OCI-LY3 (cell line): ENCODE measurements at regions not wholly inside any gene's neighbourhood (a gene's known extent, or its start where the extent isn't known, plus 50 kb on each side); places are given as distances from the start of the nearest gene placed in this dataset.

ENCODE experiments used
- H2AFZ ChIP-seq: fragments of 200-600, 300-600 bp; shearing (Covaris generic); 2 replicates; pipeline ENCODE4 v1.6.0; 2014; ENCODE audit warnings: antibody characterized with exemption, low read depth, low read length
- H3K27ac ChIP-seq: fragments of 200-600, 300-600 bp; sonication (generic); 2 replicates; pipeline ENCODE4 v1.5.1; 2014; ENCODE audit warnings: mild to moderate bottlenecking, low read length, moderate library complexity, mixed read lengths
- H3K27me3 ChIP-seq: fragments of 200-600, 300-600 bp; sonication (generic); 2 replicates; pipeline ENCODE4 v1.6.1; 2014; ENCODE audit warnings: low read depth, low read length, mixed read lengths
- H3K36me3 ChIP-seq: fragments of 200-600, 300-600 bp; sonication (generic); replicated peaks from 2 replicates; pipeline ENCODE3; 2014; ENCODE audit warnings: low read depth, low read length, mixed read lengths
- H3K4me1 ChIP-seq: fragments of 300-600, 200-600 bp; sonication (generic); 2 replicates; pipeline ENCODE4 v1.6.1; 2014; ENCODE audit warnings: low read length, mixed read lengths
- H3K4me2 ChIP-seq: fragments of 200-600, 300-600 bp; sonication (generic); 2 replicates; pipeline ENCODE4 v1.6.1; 2014; ENCODE audit warnings: low read length, mixed read lengths
- H3K4me3 ChIP-seq: fragments of 300-600, 200-600 bp; sonication (generic); 2 replicates; pipeline ENCODE4 v1.5.1; 2014; ENCODE audit warnings: antibody characterized with exemption, mild to moderate bottlenecking, low read length, moderate library complexity
- H3K79me2 ChIP-seq: fragments of 300-600, 200-600 bp; shearing (Covaris generic); 2 replicates; pipeline ENCODE4 v1.6.1; 2014; ENCODE audit warnings: mild to moderate bottlenecking, low read length, mixed read lengths
- H3K9ac ChIP-seq: fragments of 300-600, 200-600 bp; shearing (Covaris generic); 2 replicates; pipeline ENCODE4 v1.6.0; 2014; ENCODE audit warnings: mild to moderate bottlenecking, low read length, moderate library complexity
- H3K9me3 ChIP-seq: fragments of 200-600, 300-600 bp; shearing (Covaris generic); 2 replicates; pipeline ENCODE4 v1.6.1; 2014; ENCODE audit warnings: low read length, mixed read lengths; ENCODE audit not compliant: insufficient read depth
- H4K20me1 ChIP-seq: fragments of 200-600, 300-600 bp; sonication (generic); 2 replicates; pipeline ENCODE4 v1.6.1; 2016; ENCODE audit warnings: low read length, mixed read lengths; ENCODE audit not compliant: insufficient read depth
- CTCF ChIP-seq: fragments of 200-600, 300-600 bp; sonication (generic); IDR thresholded peaks from 2 replicates; pipeline ENCODE4 v1.5.1; 2014; ENCODE audit warnings: antibody characterized with exemption, low read length, low read depth
- EZH2phosphoT487 ChIP-seq: fragments of 200-600 bp; shearing (Covaris generic); IDR thresholded peaks from 2 replicates; pipeline ENCODE4 v1.6.1; 2018; ENCODE audit warnings: antibody characterized with exemption, mixed run types, low read depth

- Histone ChIP-seq H3K9me3 (no peaks in the 10 kb centered on the region), H3K4me3 (no peak overlapping the region), H2AFZ (no peak overlapping the region)
Observed at GRCh38 chr3:176074096-176074495, 1123.2 kb downstream of the TBL1XR1 start.

GRCh38 chr3:176071943-176072342, 1125.3 kb downstream of the TBL1XR1 start:
- Histone ChIP-seq H3K79me2 (no peaks in the 10 kb centered on the region), H3K9ac (no peak overlapping the region), H3K9me3 (no peaks in the 10 kb centered on the region), H3K27me3 (no peaks in the 10 kb centered on the region), H3K36me3 (no peaks in the 10 kb centered on the region), H2AFZ (no peak overlapping the region), H3K4me3 (no peak overlapping the region), H3K4me1 (peaks cover 5% of the 10 kb centered on the region; the same call in 1 of the 2 replicates), H3K4me2 (no peak overlapping the region), H3K27ac (no peak overlapping the region), H4K20me1 (no peaks in the 10 kb centered on the region)
- TF ChIP-seq CTCF (no peak), EZH2phosphoT487 (no peak)

More at GRCh38 chr3:176074096-176074495, 1123.2 kb downstream of the TBL1XR1 start:
- Histone ChIP-seq H3K36me3 (no peaks in the 10 kb centered on the region), H3K4me1 (peaks cover 5% of the 10 kb centered on the region; the same call in 1 of the 2 replicates), H3K79me2 (no peaks in the 10 kb centered on the region), H3K4me2 (no peak overlapping the region), H4K20me1 (no peaks in the 10 kb centered on the region), H3K27ac (no peak overlapping the region), H3K27me3 (no peaks in the 10 kb centered on the region), H3K9ac (no peak overlapping the region)
- TF ChIP-seq EZH2phosphoT487 (no peak), CTCF (no peak)

- Histone ChIP-seq H3K79me2 (no peaks in the 10 kb centered on the region), H3K36me3 (no peaks in the 10 kb centered on the region), H3K27ac (no peak overlapping the region), H3K4me2 (no peak overlapping the region), H3K4me1 (peaks cover 5% of the 10 kb centered on the region; the same call in 1 of the 2 replicates), H4K20me1 (no peaks in the 10 kb centered on the region), H2AFZ (no peak overlapping the region), H3K9ac (no peak overlapping the region), H3K4me3 (no peak overlapping the region), H3K27me3 (no peaks in the 10 kb centered on the region), H3K9me3 (no peaks in the 10 kb centered on the region)
- no peak for TF ChIP-seq CTCF
- TF ChIP-seq EZH2phosphoT487: no peak
Observed at GRCh38 chr3:176068750-176069149, 1128.5 kb downstream of the TBL1XR1 start.

- TF ChIP-seq EZH2phosphoT487: no peak
- TF ChIP-seq CTCF: no peak
- no peaks in the 10 kb centered on the region for H3K79me2 ChIP-seq
Observed at GRCh38 chr3:176058856-176059255, 1138.4 kb downstream of the TBL1XR1 start.

More at GRCh38 chr3:176058856-176059255, 1138.4 kb downstream of the TBL1XR1 start:
- no peak overlapping the region for H3K9ac ChIP-seq
- H3K9me3 ChIP-seq: no peaks in the 10 kb centered on the region
- H4K20me1 ChIP-seq: no peaks in the 10 kb centered on the region
- H3K27ac ChIP-seq: no peak overlapping the region
- H3K4me3 ChIP-seq: no peak overlapping the region
- H3K36me3 ChIP-seq: no peaks in the 10 kb centered on the region
- H3K27me3 ChIP-seq: no peaks in the 10 kb centered on the region
- no peaks in the 10 kb centered on the region for H3K4me1 ChIP-seq
- H2AFZ ChIP-seq: no peak overlapping the region
- H3K4me2 ChIP-seq: no peak overlapping the region
